SK-N-SH treated with all-trans-retinoic acid at 6 μM for 48 hours (cell line): ENCODE measurements at regions not wholly inside any gene's neighbourhood (a gene's known extent, or its start where the extent isn't known, plus 50 kb on each side); places are given as distances from the start of the nearest gene placed in this dataset.

Source experiments
- ATAC-seq: fragments of 200-7000 bp; cut with Tn5 transposase; 3 replicates; pipeline ENCODE4 v1.9.1; 2020; ENCODE audit warnings: mild to moderate bottlenecking, moderate library complexity
- ARNTL ChIP-seq: fragments of 450-650 bp; formaldehyde crosslinking; IDR thresholded peaks from 2 replicates; pipeline ENCODE4 v1.5.0; 2020; ENCODE audit warnings: low read depth, mild to moderate bottlenecking, moderate library complexity, borderline replicate concordance
- BACH2 ChIP-seq: fragments of 250-450 bp; sonication (Bioruptor Pico); IDR thresholded peaks from 2 replicates; pipeline ENCODE4 v1.9.0; 2021; ENCODE audit warnings: mild to moderate bottlenecking, borderline replicate concordance
- ISL1 ChIP-seq: fragments of 250-450 bp; sonication (Bioruptor Pico); IDR thresholded peaks from 2 replicates; pipeline ENCODE4 v2.1.2; 2022; ENCODE audit warnings: mild to moderate bottlenecking, moderate library complexity
- OSR1 ChIP-seq: fragments of 250-450 bp; sonication (Bioruptor Pico); IDR thresholded peaks from 2 replicates; pipeline ENCODE4 v1.8.0; 2022; ENCODE audit warnings: moderate library complexity, mild to moderate bottlenecking, inconsistent platforms
- PPARA ChIP-seq: fragments of 250-450 bp; sonication (Bioruptor Pico); IDR thresholded peaks from 2 replicates; pipeline ENCODE4 v1.5.0; 2020; ENCODE audit warnings: mild to moderate bottlenecking, borderline replicate concordance
- RARB ChIP-seq: fragments of 250-450 bp; sonication (Bioruptor Pico); IDR thresholded peaks from 2 replicates; pipeline ENCODE4 v1.8.0; 2021; ENCODE audit warnings: mild to moderate bottlenecking, moderate library complexity
- SNAI2 ChIP-seq: fragments of 250-450 bp; sonication (Bioruptor Pico); IDR thresholded peaks from 2 replicates; pipeline ENCODE4 v1.5.0; 2020; ENCODE audit warnings: mild to moderate bottlenecking, moderate library complexity
- TCF4 ChIP-seq: fragments of 250-450 bp; sonication (Bioruptor Pico); IDR thresholded peaks from 2 replicates; pipeline ENCODE4 v1.8.0; 2021; ENCODE audit warnings: mild to moderate bottlenecking, moderate library complexity, borderline replicate concordance
- TOX ChIP-seq: fragments of 250-450 bp; sonication (Bioruptor Pico); IDR thresholded peaks from 2 replicates; pipeline ENCODE4 v1.8.0; 2021; ENCODE audit warnings: mild to moderate bottlenecking, moderate library complexity, borderline replicate concordance
- ZC3H10 ChIP-seq: fragments of 250-450 bp; sonication (Bioruptor Pico); IDR thresholded peaks from 2 replicates; pipeline ENCODE4 v1.5.1; 2021; ENCODE audit warnings: mild to moderate bottlenecking, moderate library complexity
- ZFP3 ChIP-seq: fragments of 250-450 bp; sonication (Bioruptor Pico); IDR thresholded peaks from 2 replicates; pipeline ENCODE4 v1.5.0; 2020; ENCODE audit warnings: mild to moderate bottlenecking, moderate library complexity
- ZNF565 ChIP-seq: fragments of 450-650 bp; formaldehyde crosslinking; conservative IDR thresholded peaks from 2 replicates; pipeline ENCODE4 v1.5.0; 2020; ENCODE audit warnings: low read depth, mild to moderate bottlenecking, moderate library complexity
- ZNF8 ChIP-seq: fragments of 450-650 bp; formaldehyde crosslinking; IDR thresholded peaks from 2 replicates; pipeline ENCODE4 v1.5.0; 2020; ENCODE audit warnings: mild to moderate bottlenecking, moderate library complexity
- TF ChIP-seq, protein P1 (sequence below): fragments of 250-450 bp; sonication (Bioruptor Pico); IDR thresholded peaks from 2 replicates; pipeline ENCODE4 v1.5.1; 2020; ENCODE audit warnings: low read depth, mild to moderate bottlenecking, moderate library complexity
- TF ChIP-seq, protein P2 (sequence below): fragments of 250-450 bp; sonication (Bioruptor Pico); IDR thresholded peaks from 2 replicates; pipeline ENCODE4 v1.5.1; 2021; ENCODE audit warnings: mild to moderate bottlenecking, moderate library complexity
- TF ChIP-seq, protein P3 (sequence below): fragments of 250-450 bp; sonication (Bioruptor Pico); IDR thresholded peaks from 2 replicates; pipeline ENCODE4 v1.5.0; 2020; ENCODE audit warnings: mild to moderate bottlenecking, moderate library complexity
- TF ChIP-seq, protein P4 (sequence below): fragments of 250-450 bp; sonication (Bioruptor Pico); IDR thresholded peaks from 2 replicates; pipeline ENCODE4 v1.8.0; 2021; ENCODE audit warnings: low read depth, mild to moderate bottlenecking, moderate library complexity, borderline replicate concordance
- TF ChIP-seq, protein P5 (sequence below): fragments of 250-450 bp; sonication (Bioruptor Pico); IDR thresholded peaks from 2 replicates; pipeline ENCODE4 v1.8.0; 2020; ENCODE audit warnings: mild to moderate bottlenecking, moderate library complexity, borderline replicate concordance

DNA sequence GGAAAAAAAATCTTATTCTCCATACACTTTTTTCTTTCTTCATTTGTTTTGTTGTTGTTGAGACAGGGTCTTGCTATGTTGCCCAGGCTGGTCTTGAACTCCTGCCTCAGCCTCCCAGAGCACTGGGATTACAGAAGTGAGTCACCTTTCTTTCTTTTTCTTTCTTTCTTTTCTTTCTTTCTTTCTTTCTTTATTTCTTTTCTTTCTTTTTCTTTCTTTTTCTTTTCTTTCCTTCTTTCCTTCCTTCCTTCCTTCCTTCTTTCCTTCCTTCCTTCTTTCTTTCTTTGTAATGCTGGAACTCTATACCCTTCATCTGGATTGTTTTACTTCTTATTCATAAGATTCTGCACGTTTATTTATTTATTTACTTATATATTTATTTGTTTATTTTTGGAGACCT is 94.5 kb upstream of the TNRC6A start (continued):
- no peak for TF ChIP-seq RARB (CRISPR knock-in tag)
- TF ChIP-seq, all 23 proteins: peak for 0

DNA sequence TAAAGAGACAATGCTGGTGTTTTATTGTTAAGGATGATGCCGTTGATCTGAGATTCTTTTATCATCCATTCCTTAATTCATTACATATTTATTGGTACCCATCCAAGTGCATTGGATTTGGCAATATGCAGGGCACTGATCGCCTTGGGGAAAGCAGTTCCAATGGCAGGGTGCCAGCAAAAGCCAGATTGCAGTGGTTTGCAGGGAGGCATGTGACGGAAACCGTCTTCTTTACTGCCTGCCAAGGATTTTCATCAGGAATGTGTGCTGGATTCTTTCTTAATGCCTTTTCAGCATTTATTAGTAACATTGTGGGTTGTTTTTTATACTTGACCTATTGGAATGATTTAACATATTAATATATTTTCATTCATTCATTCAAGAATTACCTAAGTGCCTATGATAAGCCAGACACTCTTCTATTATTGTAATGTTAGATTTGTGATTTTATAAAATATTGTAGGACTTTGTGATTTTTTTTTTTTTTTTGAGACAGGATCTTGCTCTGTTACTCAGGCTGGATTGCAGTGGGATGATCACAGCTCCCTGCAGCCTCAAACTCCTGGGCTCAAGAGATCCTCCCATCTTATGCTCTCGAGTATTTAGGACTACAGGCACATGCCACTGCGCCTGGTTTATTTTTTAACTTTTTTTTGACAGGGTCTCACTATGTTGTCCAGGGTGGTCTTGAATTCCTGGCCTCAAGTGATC is 93.4 kb upstream of the TNRC6A start:
- no peak for TF ChIP-seq ZFP3 (CRISPR knock-in tag)
- TF ChIP-seq, protein P1, sequence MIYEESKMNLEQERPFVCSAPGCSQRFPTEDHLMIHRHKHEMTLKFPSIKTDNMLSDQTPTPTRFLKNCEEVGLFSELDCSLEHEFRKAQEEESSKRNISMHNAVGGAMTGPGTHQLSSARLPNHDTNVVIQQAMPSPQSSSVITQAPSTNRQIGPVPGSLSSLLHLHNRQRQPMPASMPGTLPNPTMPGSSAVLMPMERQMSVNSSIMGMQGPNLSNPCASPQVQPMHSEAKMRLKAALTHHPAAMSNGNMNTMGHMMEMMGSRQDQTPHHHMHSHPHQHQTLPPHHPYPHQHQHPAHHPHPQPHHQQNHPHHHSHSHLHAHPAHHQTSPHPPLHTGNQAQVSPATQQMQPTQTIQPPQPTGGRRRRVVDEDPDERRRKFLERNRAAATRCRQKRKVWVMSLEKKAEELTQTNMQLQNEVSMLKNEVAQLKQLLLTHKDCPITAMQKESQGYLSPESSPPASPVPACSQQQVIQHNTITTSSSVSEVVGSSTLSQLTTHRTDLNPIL (CRISPR knock-in tag): peak; percentile 32; the same call in 1 of the 2 replicates
- TF ChIP-seq, protein P2, sequence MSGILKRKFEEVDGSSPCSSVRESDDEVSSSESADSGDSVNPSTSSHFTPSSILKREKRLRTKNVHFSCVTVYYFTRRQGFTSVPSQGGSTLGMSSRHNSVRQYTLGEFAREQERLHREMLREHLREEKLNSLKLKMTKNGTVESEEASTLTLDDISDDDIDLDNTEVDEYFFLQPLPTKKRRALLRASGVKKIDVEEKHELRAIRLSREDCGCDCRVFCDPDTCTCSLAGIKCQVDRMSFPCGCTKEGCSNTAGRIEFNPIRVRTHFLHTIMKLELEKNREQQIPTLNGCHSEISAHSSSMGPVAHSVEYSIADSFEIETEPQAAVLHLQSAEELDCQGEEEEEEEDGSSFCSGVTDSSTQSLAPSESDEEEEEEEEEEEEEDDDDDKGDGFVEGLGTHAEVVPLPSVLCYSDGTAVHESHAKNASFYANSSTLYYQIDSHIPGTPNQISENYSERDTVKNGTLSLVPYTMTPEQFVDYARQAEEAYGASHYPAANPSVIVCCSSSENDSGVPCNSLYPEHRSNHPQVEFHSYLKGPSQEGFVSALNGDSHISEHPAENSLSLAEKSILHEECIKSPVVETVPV (CRISPR knock-in tag): peak; percentile 77; the same call in 1 of the 2 replicates
- TF ChIP-seq ZC3H10: no peak
- TF ChIP-seq ZNF8 (CRISPR knock-in tag): peak; percentile 61; the same call in 1 of the 2 replicates
- TF ChIP-seq TCF4 (CRISPR knock-in tag): peak; percentile 90
- peak; percentile 93 for TF ChIP-seq ISL1 (CRISPR knock-in tag)
- TF ChIP-seq, protein P3, sequence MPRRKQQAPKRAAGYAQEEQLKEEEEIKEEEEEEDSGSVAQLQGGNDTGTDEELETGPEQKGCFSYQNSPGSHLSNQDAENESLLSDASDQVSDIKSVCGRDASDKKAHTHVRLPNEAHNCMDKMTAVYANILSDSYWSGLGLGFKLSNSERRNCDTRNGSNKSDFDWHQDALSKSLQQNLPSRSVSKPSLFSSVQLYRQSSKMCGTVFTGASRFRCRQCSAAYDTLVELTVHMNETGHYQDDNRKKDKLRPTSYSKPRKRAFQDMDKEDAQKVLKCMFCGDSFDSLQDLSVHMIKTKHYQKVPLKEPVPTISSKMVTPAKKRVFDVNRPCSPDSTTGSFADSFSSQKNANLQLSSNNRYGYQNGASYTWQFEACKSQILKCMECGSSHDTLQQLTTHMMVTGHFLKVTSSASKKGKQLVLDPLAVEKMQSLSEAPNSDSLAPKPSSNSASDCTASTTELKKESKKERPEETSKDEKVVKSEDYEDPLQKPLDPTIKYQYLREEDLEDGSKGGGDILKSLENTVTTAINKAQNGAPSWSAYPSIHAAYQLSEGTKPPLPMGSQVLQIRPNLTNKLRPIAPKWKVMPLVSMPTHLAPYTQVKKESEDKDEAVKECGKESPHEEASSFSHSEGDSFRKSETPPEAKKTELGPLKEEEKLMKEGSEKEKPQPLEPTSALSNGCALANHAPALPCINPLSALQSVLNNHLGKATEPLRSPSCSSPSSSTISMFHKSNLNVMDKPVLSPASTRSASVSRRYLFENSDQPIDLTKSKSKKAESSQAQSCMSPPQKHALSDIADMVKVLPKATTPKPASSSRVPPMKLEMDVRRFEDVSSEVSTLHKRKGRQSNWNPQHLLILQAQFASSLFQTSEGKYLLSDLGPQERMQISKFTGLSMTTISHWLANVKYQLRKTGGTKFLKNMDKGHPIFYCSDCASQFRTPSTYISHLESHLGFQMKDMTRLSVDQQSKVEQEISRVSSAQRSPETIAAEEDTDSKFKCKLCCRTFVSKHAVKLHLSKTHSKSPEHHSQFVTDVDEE: peak; percentile 79
- TF ChIP-seq, all 23 proteins: peak for 6
- peak; percentile 92 for ATAC-seq

- TF ChIP-seq RARB (CRISPR knock-in tag) (no peak), OSR1 (CRISPR knock-in tag) (no peak), ISL1 (CRISPR knock-in tag) (0 out of 2 replicates have a peak, but pooled peaks have one; percentile 24), ARNTL (CRISPR knock-in tag) (no peak), BACH2 (CRISPR knock-in tag) (no peak)
- TF ChIP-seq, protein P2 (CRISPR knock-in tag): no peak
- TF ChIP-seq, protein P1 (CRISPR knock-in tag): no peak
- TF ChIP-seq, protein P4, sequence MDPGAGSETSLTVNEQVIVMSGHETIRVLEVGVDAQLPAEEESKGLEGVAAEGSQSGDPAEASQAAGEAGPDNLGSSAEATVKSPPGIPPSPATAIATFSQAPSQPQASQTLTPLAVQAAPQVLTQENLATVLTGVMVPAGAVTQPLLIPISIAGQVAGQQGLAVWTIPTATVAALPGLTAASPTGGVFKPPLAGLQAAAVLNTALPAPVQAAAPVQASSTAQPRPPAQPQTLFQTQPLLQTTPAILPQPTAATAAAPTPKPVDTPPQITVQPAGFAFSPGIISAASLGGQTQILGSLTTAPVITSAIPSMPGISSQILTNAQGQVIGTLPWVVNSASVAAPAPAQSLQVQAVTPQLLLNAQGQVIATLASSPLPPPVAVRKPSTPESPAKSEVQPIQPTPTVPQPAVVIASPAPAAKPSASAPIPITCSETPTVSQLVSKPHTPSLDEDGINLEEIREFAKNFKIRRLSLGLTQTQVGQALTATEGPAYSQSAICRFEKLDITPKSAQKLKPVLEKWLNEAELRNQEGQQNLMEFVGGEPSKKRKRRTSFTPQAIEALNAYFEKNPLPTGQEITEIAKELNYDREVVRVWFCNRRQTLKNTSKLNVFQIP (CRISPR knock-in tag): no peak
- TF ChIP-seq, all 23 proteins: peak for 1
- no peak for ATAC-seq
Observed at GRCh38 chr16:24639769-24640168, 89.7 kb upstream of the TNRC6A start.

DNA sequence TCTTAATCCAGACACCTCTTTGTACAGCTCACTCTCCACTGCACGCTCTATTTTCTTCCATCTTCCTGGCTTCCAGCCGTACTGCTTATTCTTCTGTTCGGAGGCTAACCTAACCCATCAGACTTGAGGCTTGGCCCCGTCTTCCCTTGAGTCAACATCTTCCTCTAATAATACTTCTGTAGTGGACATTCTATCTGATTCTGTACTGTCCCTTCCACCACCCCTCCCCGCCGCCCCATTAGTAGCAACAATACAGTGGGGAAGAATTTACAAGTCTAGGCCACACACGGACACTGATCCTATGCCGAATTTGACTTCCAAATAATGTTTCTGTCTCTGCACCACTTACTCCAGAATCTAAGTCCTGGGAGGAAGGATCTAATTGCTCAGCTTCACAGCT is 86.0 kb upstream of the TNRC6A start:
- no peak for TF ChIP-seq ZNF8 (CRISPR knock-in tag)
- no peak for TF ChIP-seq SNAI2
- TF ChIP-seq, protein P5, sequence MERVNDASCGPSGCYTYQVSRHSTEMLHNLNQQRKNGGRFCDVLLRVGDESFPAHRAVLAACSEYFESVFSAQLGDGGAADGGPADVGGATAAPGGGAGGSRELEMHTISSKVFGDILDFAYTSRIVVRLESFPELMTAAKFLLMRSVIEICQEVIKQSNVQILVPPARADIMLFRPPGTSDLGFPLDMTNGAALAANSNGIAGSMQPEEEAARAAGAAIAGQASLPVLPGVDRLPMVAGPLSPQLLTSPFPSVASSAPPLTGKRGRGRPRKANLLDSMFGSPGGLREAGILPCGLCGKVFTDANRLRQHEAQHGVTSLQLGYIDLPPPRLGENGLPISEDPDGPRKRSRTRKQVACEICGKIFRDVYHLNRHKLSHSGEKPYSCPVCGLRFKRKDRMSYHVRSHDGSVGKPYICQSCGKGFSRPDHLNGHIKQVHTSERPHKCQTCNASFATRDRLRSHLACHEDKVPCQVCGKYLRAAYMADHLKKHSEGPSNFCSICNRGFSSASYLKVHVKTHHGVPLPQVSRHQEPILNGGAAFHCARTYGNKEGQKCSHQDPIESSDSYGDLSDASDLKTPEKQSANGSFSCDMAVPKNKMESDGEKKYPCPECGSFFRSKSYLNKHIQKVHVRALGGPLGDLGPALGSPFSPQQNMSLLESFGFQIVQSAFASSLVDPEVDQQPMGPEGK (CRISPR knock-in tag): no peak
- TF ChIP-seq ZNF565 (CRISPR knock-in tag): no peak
- no peak for TF ChIP-seq TOX
- TF ChIP-seq RARB (CRISPR knock-in tag): no peak
- TF ChIP-seq PPARA (CRISPR knock-in tag): no peak
- TF ChIP-seq, protein P3: no peak
- TF ChIP-seq TCF4 (CRISPR knock-in tag): no peak
- TF ChIP-seq, all 23 proteins: peak for 0
- ATAC-seq: no peak
